GM12878 (cell line): ENCODE measurements at regions not wholly inside any gene's neighbourhood (a gene's known extent, or its start where the extent isn't known, plus 50 kb on each side); places are given as distances from the start of the nearest gene placed in this dataset.

Experiments
- ATAC-seq: fragments of 200-7000 bp; cut with Tn5 transposase; 3 replicates; pipeline ENCODE4 v1.9.1; 2020; ENCODE audit warnings: mild to moderate bottlenecking, moderate library complexity
- BruUV-seq: library from RNA; stranded (reverse); fragments of 400-500 nt; replicated peaks from 2 replicates; lab custom pipeline; 2021; lab: Mats Ljungman, UMichigan
- CTCF ChIA-PET: fragments of 300-600 bp; sonication (Branson Sonifier 250); formaldehyde crosslinking; extraction: SDS; loops from one replicate; lab custom pipeline; 2021; ENCODE audit warnings: inconsistent platforms; lab: Yijun Ruan, JAX
- POLR2A ChIA-PET: fragments of 350-600 bp; formaldehyde crosslinking; extraction: SDS; loops from one replicate; lab custom pipeline; 2021; ENCODE audit warnings: inconsistent platforms; lab: Charles Lee
- RAD21 ChIA-PET: fragments of 300-600 bp; sonication (Branson Sonifier 250); formaldehyde crosslinking; loops from one replicate; lab custom pipeline; 2023; ENCODE audit warnings: antibody characterized with exemption; ENCODE audit not compliant: unreplicated experiment; lab: Charles Lee
- SMC1A ChIA-PET: fragments of 300-600 bp; sonication (Branson Sonifier 250); formaldehyde crosslinking; loops from one replicate; lab custom pipeline; 2023; ENCODE audit not compliant: unreplicated experiment, uncharacterized antibody; lab: Charles Lee
- DNase-seq: peaks from one replicate; pipeline ENCODE4 v3.0.0-alpha.2; 2011; ENCODE audit warnings: low read depth, low spot score
- FAIRE-seq: peaks from 3 replicates; lab custom pipeline; 2011; peaks lifted over from hg19 to GRCh38; lab: Jason Lieb, UNC
- H2AFZ ChIP-seq: 2 replicates; pipeline ENCODE4 v1.6.0; 2011; ENCODE audit warnings: low read depth, low read length, control low read depth; ENCODE audit not compliant: control insufficient read depth
- H3K27ac ChIP-seq: 2 replicates; pipeline ENCODE4 v1.5.1; 2011; ENCODE audit warnings: control low read depth; ENCODE audit not compliant: control insufficient read depth, insufficient read depth
- H3K27me3 ChIP-seq, 2 experiments: replicated peaks in 1 of 2; 2 replicates each; pipeline versions ENCODE4 v1.6.0 to v1.6.1; 2011; ENCODE audit warnings: low read length in 1 of 2; ENCODE audit not compliant: control insufficient read depth in 2 of 2, insufficient read depth in 2 of 2
- H3K36me3 ChIP-seq, 2 experiments: 2 replicates each; pipeline ENCODE4 v1.5.1; 2011; ENCODE audit warnings: low read length in 1 of 2; ENCODE audit not compliant: control insufficient read depth in 2 of 2, insufficient read depth in 2 of 2
- H3K4me1 ChIP-seq: 2 replicates; pipeline ENCODE4 v1.6.1; 2011; ENCODE audit warnings: mild to moderate bottlenecking, low read length, moderate library complexity, mixed read lengths; ENCODE audit not compliant: control insufficient read depth, insufficient read depth
- H3K4me2 ChIP-seq: 2 replicates; pipeline ENCODE4 v1.6.0; 2011; ENCODE audit warnings: control low read depth; ENCODE audit not compliant: control insufficient read depth, insufficient read depth
- H3K4me3 ChIP-seq: fragments of 200-600 bp; sonication (generic); 2 replicates; pipeline ENCODE4 v1.5.1; 2016
- H3K79me2 ChIP-seq: 2 replicates; pipeline ENCODE4 v1.6.0; 2011; ENCODE audit warnings: low read length; ENCODE audit not compliant: control insufficient read depth, insufficient read depth
- H3K9ac ChIP-seq: 2 replicates; pipeline ENCODE4 v1.8.0; 2011; ENCODE audit warnings: low read length, control low read depth, mixed read lengths; ENCODE audit not compliant: control insufficient read depth, insufficient read depth
- H3K9me3 ChIP-seq: replicated peaks from 3 replicates; pipeline ENCODE4 v1.5.1; 2011; ENCODE audit warnings: mild to moderate bottlenecking, low read length; ENCODE audit not compliant: control insufficient read depth, insufficient read depth
- H4K20me1 ChIP-seq: 2 replicates; pipeline ENCODE4 v1.6.0; 2011; ENCODE audit not compliant: control insufficient read depth, insufficient read depth
- BACH1 ChIP-seq: fragments of 450-650 bp; IDR thresholded peaks from 2 replicates; pipeline ENCODE4 v1.6.1; 2017; ENCODE audit warnings: mild to moderate bottlenecking, borderline replicate concordance
- EGR1 ChIP-seq, 2 experiments: IDR thresholded peaks; 1 replicate in 1 of 2; 2 replicates in 1 of 2; pipeline ENCODE4 v1.6.1; 2011 to 2012; ENCODE audit warnings: low read depth in 2 of 2, low read length in 2 of 2, borderline replicate concordance in 1 of 2, mild to moderate bottlenecking in 1 of 2, moderate library complexity in 1 of 2
- EZH2 ChIP-seq: IDR thresholded peaks from 2 replicates; pipeline ENCODE4 v1.6.1; 2012; ENCODE audit warnings: low read depth, mild to moderate bottlenecking, control low read depth, inconsistent platforms, low read length, borderline replicate concordance; ENCODE audit not compliant: control insufficient read depth
- MTA3 ChIP-seq: IDR thresholded peaks from 2 replicates; pipeline ENCODE4 v1.6.1; 2012; ENCODE audit warnings: low read length, inconsistent platforms, borderline replicate concordance
- PAX5 ChIP-seq: IDR thresholded peaks from 2 replicates; pipeline ENCODE4 v1.6.1; 2011; ENCODE audit warnings: low read depth, low read length, borderline replicate concordance
- WGBS: methylation state at CpG from one replicate; pipeline ENCODE4 v1.1.6; 2016; ENCODE audit warnings: low lambda C conversion rate; ENCODE audit not compliant: insufficient replicate concordance, insufficient coverage; ENCODE audit errors: missing lambda C conversion rate; 5-methylcytosine and 5-hydroxymethylcytosine counted together
- in situ Hi-C: fragments of 300-500 bp; cut with MboI; formaldehyde crosslinking; loops from 9 replicates; pipeline ENCODE4 v1.14.3; 2018; ENCODE audit warnings: mixed read lengths
- intact Hi-C: fragments of 100-400 bp; cut with micrococcal nuclease; formaldehyde crosslinking; loops from one replicate; pipeline ENCODE4 v1.14.2; 2022; ENCODE audit not compliant: unreplicated experiment
- TF ChIP-seq, protein P1 (sequence below): fragments of 150-350 bp; IDR thresholded peaks from 2 replicates; pipeline ENCODE4 v1.6.1; 2014; ENCODE audit warnings: mild to moderate bottlenecking, low read depth, low read length
- TF ChIP-seq, protein P2 (sequence below): IDR thresholded peaks from 2 replicates; pipeline ENCODE4 v1.6.1; 2012; ENCODE audit warnings: low read length, inconsistent platforms
- TF ChIP-seq, protein P3 (sequence below): IDR thresholded peaks from 2 replicates; pipeline ENCODE4 v1.6.1; 2011; ENCODE audit warnings: low read depth, mild to moderate bottlenecking, low read length, moderate library complexity, borderline replicate concordance; ENCODE audit errors: extremely low read depth
- TF ChIP-seq, protein P4 (sequence below): IDR thresholded peaks from 2 replicates; pipeline ENCODE4 v1.6.1; 2012; ENCODE audit warnings: low read depth, low read length, improper control_type of control experiment
- TF ChIP-seq, protein P5 (sequence below): IDR thresholded peaks from 2 replicates; pipeline ENCODE4 v1.6.1; 2011; ENCODE audit warnings: low read depth, low read length, improper control_type of control experiment, borderline replicate concordance
- TF ChIP-seq, protein P6 (sequence below): fragments of 450-650 bp; IDR thresholded peaks from 2 replicates; pipeline ENCODE4 v1.6.1; 2018; ENCODE audit warnings: mild to moderate bottlenecking, low read depth, moderate library complexity; ENCODE audit not compliant: partially characterized antibody

DNA sequence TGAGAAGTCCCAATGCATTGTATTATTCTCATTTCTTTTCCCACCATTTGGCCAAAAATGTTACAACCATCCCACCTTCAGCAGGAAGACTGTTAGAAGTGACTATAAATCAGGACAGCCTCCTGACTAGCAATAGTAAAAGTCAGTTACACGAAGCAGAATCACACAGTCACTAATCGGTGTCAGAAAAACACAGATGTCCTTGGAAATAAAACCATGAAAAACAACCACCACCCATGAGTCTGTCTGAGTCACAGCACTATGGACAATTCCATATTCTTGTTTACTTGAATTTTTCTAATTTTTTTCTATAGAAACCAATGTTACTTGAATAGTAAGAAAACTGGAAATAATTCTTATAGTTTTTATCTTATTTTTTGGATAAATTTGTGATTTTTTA is 81.9 kb upstream of the FRMD4A start (continued):
- TF ChIP-seq, protein P1, sequence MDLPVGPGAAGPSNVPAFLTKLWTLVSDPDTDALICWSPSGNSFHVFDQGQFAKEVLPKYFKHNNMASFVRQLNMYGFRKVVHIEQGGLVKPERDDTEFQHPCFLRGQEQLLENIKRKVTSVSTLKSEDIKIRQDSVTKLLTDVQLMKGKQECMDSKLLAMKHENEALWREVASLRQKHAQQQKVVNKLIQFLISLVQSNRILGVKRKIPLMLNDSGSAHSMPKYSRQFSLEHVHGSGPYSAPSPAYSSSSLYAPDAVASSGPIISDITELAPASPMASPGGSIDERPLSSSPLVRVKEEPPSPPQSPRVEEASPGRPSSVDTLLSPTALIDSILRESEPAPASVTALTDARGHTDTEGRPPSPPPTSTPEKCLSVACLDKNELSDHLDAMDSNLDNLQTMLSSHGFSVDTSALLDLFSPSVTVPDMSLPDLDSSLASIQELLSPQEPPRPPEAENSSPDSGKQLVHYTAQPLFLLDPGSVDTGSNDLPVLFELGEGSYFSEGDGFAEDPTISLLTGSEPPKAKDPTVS = no peak
- TF ChIP-seq, protein P2, sequence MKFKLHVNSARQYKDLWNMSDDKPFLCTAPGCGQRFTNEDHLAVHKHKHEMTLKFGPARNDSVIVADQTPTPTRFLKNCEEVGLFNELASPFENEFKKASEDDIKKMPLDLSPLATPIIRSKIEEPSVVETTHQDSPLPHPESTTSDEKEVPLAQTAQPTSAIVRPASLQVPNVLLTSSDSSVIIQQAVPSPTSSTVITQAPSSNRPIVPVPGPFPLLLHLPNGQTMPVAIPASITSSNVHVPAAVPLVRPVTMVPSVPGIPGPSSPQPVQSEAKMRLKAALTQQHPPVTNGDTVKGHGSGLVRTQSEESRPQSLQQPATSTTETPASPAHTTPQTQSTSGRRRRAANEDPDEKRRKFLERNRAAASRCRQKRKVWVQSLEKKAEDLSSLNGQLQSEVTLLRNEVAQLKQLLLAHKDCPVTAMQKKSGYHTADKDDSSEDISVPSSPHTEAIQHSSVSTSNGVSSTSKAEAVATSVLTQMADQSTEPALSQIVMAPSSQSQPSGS = no peak
- TF ChIP-seq PAX5 = no peak
- TF ChIP-seq, protein P3, sequence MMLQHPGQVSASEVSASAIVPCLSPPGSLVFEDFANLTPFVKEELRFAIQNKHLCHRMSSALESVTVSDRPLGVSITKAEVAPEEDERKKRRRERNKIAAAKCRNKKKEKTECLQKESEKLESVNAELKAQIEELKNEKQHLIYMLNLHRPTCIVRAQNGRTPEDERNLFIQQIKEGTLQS = no peak

DNA sequence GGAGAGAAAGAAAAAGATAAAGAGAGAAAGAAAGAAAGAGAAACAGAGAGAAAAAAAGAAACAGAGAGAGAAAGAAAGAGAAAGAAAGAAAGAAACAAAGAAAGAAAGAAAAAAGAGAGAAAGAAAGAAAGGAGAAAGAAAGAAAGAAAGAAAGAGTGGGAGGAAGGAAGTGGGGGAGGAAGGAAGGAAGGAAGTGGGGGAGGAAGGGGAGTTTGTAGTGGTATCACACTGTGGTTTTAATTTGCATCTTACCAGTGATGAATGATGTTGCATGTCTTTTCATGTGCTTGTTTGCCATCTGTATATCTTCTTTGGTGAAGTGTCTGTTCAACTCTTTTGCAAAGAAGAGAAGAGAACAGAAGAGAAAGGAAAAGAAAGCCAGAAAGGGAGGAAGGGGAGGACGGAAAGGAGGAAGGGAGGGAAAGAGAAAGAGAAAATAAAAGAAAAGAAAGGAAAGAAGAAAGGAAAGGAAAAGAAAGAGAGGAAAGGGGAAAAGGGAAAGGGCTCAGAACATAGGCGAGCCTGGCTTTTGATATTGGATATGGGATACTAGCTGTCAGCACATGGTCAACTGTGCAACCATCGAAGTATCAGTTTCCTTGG is 79.2 kb upstream of the FRMD4A start:
- DNase-seq (no peak), FAIRE-seq (no peak), ATAC-seq (no peak)
- intact Hi-C loops (no loop called here), in situ Hi-C loops (no loop called here)
- Histone ChIP-seq H3K79me2 (no peaks in the 10 kb centered on the region), H3K27ac (no peak overlapping the region), H3K9me3 (no peaks in the 10 kb centered on the region), H4K20me1 (no peaks in the 10 kb centered on the region), H3K27me3 (peaks cover 2 to 4% of the 10 kb centered on the region in 2 experiments; a peak in 3 of 4 replicates), H2AFZ (no peak overlapping the region), H3K36me3 (no peaks in the 10 kb centered on the region), H3K4me1 (no peaks in the 10 kb centered on the region), H3K4me3 (no peak overlapping the region), H3K4me2 (no peak overlapping the region), H3K9ac (no peak overlapping the region)
- ChIA-PET SMC1A (interaction anchor here (0.8 to 1.3 kb wide), 2 partner anchors 11 to 80 kb away, joined by 3 read pairs; no protein-coding TSS in a partner anchor), POLR2A (no interaction called here), RAD21 (no interaction called here), CTCF (no interaction called here)
- WGBS = 14% methylated on average over 3 of the region's 3 CpGs
- BruUV-seq = no TSS peak
- TF ChIP-seq, protein P4, sequence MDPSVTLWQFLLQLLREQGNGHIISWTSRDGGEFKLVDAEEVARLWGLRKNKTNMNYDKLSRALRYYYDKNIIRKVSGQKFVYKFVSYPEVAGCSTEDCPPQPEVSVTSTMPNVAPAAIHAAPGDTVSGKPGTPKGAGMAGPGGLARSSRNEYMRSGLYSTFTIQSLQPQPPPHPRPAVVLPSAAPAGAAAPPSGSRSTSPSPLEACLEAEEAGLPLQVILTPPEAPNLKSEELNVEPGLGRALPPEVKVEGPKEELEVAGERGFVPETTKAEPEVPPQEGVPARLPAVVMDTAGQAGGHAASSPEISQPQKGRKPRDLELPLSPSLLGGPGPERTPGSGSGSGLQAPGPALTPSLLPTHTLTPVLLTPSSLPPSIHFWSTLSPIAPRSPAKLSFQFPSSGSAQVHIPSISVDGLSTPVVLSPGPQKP = no peak
- TF ChIP-seq MTA3 (no peak), EZH2 (no peak), EGR1 (IDR thresholded peaks at IDR 0.05; ENCODE audit: borderline replicate concordance in 1 of 2, low read depth in 2 of 2, low read length in 2 of 2) (no peak), BACH1 (no peak)
- TF ChIP-seq, protein P5, sequence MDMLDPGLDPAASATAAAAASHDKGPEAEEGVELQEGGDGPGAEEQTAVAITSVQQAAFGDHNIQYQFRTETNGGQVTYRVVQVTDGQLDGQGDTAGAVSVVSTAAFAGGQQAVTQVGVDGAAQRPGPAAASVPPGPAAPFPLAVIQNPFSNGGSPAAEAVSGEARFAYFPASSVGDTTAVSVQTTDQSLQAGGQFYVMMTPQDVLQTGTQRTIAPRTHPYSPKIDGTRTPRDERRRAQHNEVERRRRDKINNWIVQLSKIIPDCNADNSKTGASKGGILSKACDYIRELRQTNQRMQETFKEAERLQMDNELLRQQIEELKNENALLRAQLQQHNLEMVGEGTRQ = no peak
- TF ChIP-seq, protein P6, sequence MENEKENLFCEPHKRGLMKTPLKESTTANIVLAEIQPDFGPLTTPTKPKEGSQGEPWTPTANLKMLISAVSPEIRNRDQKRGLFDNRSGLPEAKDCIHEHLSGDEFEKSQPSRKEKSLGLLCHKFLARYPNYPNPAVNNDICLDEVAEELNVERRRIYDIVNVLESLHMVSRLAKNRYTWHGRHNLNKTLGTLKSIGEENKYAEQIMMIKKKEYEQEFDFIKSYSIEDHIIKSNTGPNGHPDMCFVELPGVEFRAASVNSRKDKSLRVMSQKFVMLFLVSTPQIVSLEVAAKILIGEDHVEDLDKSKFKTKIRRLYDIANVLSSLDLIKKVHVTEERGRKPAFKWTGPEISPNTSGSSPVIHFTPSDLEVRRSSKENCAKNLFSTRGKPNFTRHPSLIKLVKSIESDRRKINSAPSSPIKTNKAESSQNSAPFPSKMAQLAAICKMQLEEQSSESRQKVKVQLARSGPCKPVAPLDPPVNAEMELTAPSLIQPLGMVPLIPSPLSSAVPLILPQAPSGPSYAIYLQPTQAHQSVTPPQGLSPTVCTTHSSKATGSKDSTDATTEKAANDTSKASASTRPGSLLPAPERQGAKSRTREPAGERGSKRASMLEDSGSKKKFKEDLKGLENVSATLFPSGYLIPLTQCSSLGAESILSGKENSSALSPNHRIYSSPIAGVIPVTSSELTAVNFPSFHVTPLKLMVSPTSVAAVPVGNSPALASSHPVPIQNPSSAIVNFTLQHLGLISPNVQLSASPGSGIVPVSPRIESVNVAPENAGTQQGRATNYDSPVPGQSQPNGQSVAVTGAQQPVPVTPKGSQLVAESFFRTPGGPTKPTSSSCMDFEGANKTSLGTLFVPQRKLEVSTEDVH = no peak
